A549 (cell line): ENCODE measurements at regions not wholly inside any gene's neighbourhood (a gene's known extent, or its start where the extent isn't known, plus 50 kb on each side); places are given as distances from the start of the nearest gene placed in this dataset.

Experiments
- CBX8 ChIP-seq: fragments of 200-600 bp; sonication (generic); IDR thresholded peaks from 2 replicates; pipeline ENCODE4 v1.6.1; 2016
- CTCF ChIP-seq: fragments of >200 bp; sonication (Bioruptor Twin); formaldehyde crosslinking; IDR thresholded peaks from 3 replicates; pipeline ENCODE4 v1.5.1; 2016
- EP300 ChIP-seq, 2 experiments: fragments of >200 bp; sonication (Bioruptor Twin); formaldehyde crosslinking; IDR thresholded peaks; 2 replicates in 1 of 2; 3 replicates in 1 of 2; pipeline ENCODE4 v1.6.1; 2016 to 2017
- MAX ChIP-seq: IDR thresholded peaks from 2 replicates; pipeline ENCODE4 v1.6.1; 2012
- PBX3 ChIP-seq: IDR thresholded peaks from 2 replicates; pipeline ENCODE4 v1.6.1; 2012
- POLR2A ChIP-seq: IDR thresholded peaks from 2 replicates; pipeline ENCODE4 v1.6.1; 2012; ENCODE audit warnings: mild to moderate bottlenecking, low read length
- RAD21 ChIP-seq, 2 experiments: fragments of >200 bp in 1 of 2; sonication (Bioruptor Twin) in 1 of 2; formaldehyde crosslinking in 1 of 2; IDR thresholded peaks in 1 of 2; conservative IDR thresholded peaks in 1 of 2; 2 replicates in 1 of 2; 3 replicates in 1 of 2; pipeline ENCODE4 v1.6.1; 2012 to 2018; ENCODE audit warnings: inconsistent platforms in 1 of 2
- RFX5 ChIP-seq: fragments of 450-650 bp; IDR thresholded peaks from 2 replicates; pipeline ENCODE4 v1.7.1; 2014; ENCODE audit warnings: antibody characterized with exemption, mild to moderate bottlenecking, moderate library complexity
- SREBF2 ChIP-seq: fragments of 450-650 bp; IDR thresholded peaks from 2 replicates; pipeline ENCODE4 v1.6.1; 2014; ENCODE audit warnings: mild to moderate bottlenecking, moderate library complexity

GRCh38 chr14:58801086-58801485 lies 163.3 kb downstream of the DACT1 start:
- TF ChIP-seq CTCF: no peak
- no peak for TF ChIP-seq CBX8
- no peak for TF ChIP-seq PBX3
- TF ChIP-seq POLR2A: no peak
- TF ChIP-seq RAD21 (conservative IDR thresholded peaks at IDR 0.05 in 1 of 2, IDR thresholded peaks at IDR 0.05 in 1 of 2): no peak
- no peak for TF ChIP-seq SREBF2
- TF ChIP-seq RFX5: no peak
- TF ChIP-seq EP300 (IDR thresholded peaks at IDR 0.05): no peak
- TF ChIP-seq MAX: no peak
